CD4-positive, alpha-beta T cell treated with Interleukin-10 for 1 hour (primary cell): ENCODE measurements at regions not wholly inside any gene's neighbourhood (a gene's known extent, or its start where the extent isn't known, plus 50 kb on each side); places are given as distances from the start of the nearest gene placed in this dataset.
"Not testable (repeated sequence)": the region's sequence is repeated elsewhere in the genome, so short reads cannot be mapped to it uniquely, and the experiment has no call there.

ENCODE experiments used
- DNase-seq: peaks from one replicate; pipeline ENCODE4 v3.0.0-alpha.2; 2020

DNA sequence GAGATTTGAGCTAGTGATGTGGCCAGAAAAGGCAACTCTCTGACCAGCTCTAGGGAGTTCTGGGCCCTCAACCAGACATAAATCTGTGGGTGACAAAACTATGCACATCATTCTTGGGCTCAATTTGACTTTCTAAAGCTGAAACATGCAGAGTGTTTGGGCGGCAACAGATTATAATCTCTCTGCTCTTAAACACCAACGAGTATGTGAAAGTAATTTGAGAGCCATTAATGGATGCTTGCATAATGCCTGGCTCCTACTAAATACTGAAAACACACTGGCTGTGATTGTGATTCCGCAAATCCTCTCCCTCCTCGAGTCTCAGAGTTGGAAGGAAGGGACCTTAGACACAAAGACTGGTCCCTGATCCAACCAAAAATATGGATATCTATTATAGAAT is 186.7 kb downstream of the UACA start:
- no peak for DNase-seq

DNA sequence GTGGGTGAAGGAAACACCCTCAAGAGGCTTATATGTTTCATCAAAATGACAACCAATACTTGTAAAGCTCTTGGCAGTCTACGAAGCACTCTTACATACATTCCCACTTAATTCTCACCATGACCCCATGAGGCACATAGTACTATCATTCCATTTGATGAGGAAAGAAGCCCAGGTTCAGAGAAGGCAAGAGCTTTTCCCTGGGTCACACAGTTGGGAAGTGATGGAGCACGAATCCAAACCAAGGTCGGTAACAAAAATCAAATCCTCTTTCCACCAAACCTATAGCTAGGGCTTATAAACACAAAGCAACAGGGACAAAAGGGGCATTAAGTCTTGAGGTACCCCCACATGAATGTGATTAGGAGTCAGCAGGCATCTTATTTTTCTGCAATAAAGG is 187.1 kb downstream of the UACA start:
- DNase-seq, result no peak

DNA sequence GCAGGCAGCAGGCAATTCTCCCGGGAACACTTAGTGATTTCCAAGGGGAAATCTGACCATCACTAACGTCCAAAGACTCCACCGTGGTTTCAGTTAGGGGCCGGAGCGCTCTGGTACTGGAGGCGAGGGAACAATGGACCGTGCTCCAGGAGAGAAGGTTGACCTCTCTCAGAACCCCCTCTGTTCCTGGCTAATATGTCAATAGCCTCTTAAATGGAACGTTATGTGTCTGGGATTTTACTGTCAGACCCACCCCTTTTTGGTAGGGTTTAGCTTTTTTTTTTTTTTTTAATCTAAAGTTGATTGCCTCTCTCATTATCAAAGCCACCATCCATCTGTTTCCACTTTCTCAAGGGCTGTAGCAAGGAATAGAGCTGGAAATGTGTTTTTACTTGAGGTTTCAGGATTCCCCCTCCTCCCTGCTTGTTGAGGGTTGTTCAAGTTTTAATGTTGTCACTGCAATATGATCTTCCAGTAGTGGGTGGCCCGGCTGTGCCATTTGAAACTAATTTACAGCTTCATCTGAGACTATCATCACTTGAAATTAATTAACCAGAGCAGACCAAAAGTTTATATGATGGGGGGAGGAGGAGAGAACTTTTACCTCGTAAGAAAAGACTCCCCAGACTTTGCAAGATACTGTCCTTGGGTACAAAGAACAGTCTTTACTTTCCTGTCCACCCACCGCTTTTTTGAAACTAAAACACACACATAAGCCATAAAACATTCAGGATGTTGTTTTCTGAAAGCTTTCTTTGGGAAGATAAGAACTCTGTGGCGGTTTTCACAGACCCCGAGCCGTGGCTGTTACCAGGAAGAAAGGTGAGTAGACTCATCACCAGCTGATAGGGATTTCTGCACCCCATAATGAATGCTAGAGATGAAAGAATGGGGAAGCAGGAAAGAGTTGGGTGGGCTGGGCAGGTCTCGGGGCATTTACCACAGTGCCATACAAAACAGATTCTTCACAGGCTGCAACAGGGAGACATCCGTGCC is 187.8 kb downstream of the UACA start:
- no peak for DNase-seq

DNA sequence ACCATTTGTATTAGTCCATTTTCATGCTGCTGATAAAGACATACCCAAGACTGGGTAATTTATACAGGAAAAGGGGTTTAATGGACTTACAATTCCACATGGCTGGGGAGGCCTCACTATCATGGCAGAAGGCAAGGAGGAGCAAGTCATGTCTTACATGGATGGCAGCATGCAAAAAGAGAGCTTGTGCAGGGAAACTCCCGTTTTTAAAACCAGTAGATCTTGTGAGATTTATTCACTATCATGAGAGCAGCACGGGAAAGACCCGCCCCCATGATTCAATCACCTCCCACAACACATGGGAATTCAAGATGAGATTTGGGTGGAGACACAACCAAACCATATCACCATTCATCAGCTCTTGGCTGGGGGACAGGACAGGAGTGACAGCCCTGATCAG is 189.0 kb downstream of the UACA start:
- not testable (repeated sequence) for DNase-seq

DNA sequence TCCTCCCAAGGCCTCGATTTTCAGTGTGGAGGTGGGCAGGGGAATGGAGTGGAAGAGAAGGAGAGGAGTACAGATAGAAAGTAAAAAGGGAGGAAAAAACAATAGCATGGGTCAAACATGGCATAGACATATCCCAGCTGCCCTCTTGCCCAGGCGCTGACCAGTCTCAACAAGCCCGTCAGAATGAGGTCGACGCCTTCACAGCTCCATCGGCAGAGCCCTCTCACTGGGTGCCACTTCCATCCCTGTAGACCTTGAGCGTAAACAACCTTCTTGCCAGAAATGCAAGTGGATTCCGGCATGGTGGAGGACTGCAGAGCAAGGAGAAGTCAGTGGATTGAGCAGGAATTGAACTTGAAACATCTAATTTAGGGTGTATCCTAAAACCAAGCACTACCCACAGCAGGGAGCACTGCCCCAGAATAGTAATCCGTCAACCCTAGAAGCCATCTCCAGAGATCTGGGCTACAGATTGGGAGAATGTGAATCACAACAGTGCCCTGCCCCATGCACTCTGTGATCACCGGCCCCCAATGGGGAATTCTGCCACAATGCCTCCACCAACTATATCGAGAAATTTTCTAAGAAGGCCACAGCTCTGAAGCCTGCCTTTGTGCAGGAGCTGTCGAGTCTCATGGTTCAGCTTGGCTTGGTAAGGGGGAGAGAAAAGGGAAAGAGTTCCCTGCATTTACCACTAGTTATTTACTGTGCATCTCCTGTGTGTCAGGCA is 190.1 kb downstream of the UACA start:
- DNase-seq, result no peak

DNA sequence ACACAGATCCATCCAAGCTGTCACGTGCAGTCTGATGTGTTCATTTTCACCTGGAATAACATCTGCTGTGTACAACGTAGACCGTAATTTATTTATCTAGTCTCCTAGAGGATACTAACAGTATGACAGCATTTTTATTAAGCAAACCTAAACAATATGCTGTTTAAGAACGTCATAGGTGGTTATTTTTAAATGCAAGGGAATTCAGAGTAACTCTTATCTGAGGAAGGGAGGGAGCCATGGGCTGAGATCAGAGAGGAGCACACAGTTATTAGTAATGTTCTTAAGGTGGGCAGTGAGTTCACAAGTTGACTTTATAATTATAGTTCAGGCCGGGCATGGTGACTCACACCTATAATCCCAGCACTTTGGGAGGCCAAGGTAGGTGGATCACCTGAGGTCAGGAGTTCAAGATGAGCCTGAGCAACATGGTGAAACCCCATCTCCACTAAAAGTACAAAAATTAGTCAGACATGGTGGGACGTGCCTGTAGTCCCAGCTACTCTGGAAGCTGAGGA is 193.6 kb downstream of the UACA start:
- DNase-seq, result no peak

DNA sequence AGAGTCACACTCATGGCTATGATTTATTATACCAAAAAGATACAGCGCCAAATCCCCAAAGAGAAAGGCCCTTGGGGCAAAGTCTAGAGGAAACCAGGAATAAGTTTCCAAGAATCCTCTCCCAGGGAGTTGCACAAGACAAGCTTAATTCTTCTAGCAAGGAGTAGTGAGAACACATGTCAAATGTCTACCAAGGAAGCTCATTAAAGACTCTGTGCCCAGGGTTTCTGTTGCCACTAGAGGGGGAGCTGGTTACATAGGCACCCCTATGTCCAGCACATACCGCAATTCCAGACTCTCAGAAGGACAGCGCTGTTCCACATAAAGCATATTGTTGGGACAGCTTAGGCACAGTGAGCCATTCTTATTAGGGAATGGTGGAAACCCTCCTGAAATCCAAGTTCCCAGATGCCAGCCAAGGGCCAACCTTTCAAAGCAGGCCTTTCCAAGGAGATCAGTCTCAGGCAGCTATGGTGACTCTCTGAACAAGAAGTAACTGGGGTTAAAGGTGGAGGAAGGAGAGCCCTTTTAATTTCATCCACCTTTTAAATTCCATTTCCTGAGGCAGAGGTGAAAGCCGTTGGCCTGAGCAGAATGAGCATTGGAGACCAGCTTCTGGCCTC is 194.2 kb downstream of the UACA start:
- no peak for DNase-seq

DNA sequence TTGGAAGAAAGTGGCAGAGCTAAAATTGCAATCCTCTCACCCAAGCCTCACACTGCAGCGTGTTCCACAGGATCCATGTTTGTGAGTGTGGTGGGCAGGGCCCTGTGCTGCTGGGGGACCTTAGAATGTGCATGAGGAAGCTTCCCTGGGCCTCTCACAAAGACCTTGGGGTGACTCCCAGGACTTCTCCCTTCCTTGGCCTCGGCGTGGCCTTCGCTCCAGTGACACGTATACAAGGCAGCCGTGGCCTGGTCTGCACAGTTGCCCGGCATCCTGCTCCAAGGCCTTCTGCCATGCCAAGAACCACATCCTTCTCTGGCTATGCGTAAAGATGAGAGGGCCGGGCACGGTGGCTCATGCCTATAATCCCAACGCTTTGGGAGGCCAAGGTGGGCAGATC is 196.4 kb downstream of the UACA start:
- no peak for DNase-seq

DNA sequence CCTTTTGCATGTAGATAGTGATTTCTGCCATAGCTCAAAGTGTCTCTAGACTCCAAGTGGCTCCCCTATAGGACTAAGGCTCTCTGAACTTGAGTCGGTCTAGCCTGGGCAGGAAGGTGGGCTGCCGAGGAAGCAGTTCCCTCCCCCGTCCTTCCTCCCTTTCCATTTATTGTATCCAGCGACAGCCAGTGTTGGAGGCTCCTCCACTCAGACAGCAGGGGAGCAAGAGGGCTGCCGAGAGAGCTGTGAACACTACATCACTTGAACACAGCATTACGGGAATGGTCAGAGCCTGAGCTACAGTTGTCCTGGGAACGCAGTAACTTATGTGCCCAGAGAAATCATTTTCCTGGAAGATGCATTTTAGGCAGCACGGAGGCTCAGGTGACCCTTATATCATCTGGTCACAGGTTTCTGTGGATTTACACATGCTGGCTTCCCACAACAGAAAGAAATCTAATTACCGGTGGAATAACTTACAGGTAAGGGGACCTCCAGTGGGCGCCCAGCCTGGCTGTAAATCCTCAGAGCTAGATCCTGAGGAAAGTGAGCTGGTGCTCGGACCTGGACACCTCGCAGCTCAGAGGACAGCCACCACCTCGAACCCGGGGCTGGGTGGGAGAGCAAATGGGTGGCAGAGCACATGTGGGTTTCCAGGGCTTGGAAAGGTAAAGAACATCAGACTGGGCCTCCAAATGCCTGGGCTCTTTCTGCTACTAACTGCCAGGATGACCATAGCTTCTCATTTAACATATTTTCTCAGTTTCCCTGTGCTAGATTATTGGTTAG is 197.1 kb downstream of the UACA start:
- no peak for DNase-seq

DNA sequence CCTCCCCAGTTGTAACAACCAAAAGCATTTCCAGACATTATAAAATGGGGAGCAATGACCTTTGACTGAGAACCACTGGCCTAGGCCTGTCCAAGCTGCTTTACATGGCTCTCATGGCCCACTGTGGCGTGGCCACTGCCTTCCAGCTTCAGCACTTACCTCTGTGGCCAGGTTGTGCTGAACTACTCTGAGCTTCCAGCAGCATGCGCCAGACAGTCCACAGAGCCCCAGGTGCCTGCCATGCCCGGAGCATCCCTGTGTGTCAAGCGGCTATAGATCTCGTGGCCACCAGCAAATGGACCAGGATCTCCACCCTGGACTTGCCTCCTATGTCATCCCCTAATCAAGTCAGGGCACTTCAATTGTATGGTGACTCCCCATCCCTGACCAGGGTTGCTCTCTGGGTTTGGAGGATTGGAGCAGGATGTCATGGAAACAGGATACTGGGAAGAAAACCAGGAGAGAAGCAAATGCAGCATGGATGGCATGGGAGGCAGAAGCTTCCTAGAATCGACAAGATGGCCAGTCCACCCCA is 199.7 kb downstream of the UACA start:
- DNase-seq, result no peak

DNA sequence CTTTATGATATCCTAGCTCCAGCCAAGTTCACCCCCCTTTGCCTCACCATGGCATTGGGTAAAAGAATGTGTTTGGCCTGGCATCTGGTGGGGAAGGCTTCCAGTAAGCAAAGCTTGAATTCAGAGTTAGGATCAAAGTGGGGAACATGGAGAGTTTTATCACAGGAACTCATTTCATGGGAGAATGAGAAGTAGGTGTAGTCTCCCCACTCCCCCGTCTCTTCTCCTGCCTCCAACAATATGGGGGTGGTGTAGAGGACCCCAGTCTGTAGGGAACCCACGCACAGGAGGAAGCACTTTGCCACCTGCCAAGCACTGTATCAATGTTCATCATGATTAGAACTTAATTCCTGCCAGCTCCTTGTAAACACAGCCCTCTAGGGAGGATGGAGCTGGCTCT is 200.5 kb downstream of the UACA start:
- DNase-seq, result no peak

DNA sequence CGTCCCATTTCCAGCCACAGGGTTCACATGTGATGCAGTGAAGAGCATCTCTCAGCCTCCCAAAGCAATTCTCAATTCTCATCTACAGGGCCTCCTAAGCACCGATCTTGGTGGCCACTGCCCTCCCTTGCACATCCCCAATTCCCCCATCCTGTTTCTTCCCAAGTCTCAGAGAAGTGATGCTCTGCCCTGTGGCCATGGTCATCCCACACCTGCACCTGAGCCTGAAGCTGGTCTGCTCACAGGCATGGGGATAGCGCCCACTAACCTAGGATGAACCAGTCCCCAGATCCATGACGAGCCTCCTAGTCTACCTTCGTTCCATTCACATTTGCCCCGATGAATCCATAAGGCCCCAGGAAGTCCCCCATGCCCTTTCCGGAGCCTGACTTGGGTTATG is 201.5 kb downstream of the UACA start:
- no peak for DNase-seq

DNA sequence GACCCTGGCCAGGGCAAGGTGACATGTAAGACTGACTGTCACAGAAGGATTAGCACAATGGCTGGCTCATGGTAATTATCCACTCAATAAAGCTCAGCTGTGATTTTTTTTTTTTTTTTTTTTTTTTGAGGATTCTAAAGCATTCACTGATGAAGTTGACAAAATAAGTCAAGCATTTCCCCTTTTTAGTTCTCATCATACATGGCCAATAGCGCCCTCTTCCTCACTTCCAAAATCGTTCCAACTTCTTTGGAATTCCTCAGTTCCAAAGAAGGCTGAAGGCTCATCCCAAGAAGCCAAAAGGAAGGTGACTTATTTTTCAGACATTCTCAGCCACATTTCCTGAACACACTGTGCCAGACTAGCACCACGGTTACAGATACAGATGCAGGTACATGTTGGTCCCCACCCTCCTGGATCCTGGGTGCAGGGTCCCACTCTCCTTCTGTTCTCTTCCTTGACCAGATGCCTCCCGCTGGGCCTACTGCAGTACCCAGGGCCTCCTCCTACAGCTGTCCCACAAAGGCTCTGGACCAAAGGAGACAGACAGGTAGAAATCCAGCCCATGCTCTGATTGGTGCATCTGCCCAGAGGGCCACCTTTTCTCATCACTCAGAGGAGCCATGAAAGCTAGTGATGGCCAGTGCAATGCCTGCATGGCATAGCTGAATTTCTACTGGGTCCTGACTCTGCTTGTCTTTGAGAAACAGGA is 202.6 kb downstream of the UACA start:
- no peak for DNase-seq

DNA sequence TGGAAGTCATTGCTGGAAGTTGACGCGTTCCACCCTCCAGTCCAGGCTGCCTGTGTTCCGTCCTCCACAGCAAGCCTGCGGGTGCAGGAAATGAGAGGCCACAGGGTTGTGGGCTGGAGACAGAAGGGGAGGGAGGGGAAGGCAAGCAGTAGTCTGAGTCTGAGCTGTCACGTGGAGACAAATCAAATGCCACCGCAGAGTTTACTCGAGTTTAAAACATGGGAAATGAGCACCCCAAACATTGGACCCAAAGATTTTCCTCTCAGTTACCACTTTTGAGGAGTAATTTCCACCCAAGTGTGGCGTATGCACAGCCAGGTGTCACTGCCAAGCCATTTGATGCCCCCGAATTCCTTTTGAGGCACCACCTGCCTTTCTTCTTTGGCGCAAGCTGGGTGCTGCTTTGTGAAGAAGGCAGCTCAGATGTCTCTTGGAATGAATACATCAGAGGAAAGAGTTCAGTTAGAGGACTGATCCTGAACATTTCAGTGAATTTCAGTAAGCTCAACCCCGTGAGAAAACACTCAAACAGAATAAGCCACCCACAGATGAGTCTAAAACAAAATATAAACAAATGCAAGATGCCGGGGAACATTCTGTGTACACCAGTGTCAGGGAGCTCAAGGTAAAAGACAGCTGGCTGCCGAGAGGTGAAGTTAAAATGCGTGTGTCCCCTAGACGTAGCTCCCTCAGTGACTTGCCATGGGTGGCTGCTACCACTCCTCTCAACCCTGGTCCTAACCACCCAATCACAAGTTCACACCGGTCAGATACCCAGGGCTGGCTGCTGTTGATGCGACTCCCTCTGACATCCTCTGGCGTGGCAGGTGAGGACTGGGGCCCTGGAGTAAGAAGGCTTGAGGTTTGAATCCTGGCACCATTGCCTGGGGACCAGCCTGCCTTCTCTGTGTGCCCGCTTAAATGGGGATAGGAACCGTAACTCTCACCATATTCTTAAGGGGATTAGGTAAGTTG is 203.8 kb downstream of the UACA start:
- DNase-seq, result peak; percentile 69

DNA sequence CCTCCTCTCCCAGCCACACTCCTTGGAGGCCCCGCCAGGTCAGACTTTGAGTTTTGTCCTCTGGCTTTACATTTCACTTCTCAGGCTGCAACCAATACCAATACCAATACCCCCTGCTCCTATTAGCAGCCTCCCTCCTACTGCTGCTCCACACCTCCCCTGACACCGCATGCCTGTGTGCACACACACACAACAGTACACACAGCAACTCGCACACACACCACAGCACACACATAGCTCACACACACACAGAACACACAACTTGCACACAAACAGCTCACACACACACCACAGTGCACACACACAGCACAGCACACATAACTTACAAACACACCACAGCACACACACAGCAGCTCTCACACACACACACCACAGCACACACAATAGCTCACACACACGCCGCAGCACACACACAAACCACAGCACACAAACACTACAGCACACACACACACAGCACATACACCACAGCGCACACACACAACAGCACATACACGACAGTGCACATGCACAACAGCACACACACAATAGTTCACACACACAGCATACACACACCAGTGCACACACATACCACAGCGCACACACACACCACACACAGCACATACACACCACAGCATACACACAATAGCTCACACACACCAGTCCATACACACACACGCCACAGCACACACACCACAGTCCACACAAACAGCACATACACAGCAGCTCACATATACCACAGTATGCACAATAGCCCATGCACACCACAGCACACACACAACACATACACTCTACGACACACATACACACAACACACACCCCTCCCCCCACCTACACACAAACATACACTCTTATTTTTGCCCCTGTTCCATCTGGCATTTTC is 204.7 kb downstream of the UACA start:
- DNase-seq, result no peak

DNA sequence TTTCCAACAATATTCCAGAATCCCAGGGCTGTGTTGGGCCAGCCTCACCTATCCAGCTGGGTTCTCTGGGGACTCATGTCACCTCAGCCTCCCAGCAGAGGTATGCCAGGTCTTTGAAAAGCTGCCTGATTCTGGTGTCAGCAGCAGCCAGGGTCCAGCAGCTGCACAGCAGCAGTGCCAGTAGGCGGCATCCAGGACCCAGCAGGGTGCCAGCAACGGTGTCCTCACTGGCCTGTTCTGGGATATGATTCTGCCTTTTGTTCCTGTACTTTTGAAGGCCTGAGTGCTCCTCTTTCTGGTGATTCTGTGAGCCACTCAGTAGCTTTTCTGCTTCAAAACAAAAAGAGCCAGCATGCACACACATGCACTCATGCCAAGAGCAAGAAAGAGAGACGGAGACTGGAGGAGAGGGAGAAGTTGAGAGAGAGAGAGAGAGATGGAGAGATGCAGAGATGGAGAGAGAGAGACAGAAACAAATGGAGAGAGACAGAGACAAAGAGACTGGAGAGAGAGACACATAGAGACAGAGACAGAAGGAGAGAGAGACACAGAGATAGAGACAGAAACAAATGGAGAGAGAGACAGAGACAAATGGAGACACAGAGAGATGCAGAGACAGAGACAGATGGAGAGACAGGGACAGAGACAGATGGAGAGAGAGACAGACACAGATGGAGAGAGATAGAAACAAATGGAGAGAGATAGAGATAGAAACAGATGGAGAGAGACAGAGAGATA is 205.7 kb downstream of the UACA start:
- DNase-seq, result no peak

DNA sequence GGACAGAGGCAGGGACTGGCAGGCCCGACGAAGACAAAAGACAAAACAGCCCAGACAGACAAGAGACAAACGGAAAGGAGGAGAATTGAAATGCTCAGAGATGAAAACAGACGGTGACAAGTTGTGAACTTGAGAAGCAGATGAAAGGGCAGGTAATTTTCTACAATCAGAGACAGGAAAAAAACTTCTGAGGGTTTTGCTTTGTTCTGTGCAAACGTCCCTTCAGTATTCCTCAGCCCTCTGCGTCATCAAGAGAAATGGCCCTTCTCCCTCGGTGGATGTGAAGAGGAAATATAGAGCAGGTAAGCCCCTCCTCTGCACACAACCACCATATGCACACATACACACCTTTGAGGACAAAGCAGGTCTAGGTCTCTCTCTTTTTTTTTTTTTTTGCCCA is 206.6 kb downstream of the UACA start:
- DNase-seq, result no peak

DNA sequence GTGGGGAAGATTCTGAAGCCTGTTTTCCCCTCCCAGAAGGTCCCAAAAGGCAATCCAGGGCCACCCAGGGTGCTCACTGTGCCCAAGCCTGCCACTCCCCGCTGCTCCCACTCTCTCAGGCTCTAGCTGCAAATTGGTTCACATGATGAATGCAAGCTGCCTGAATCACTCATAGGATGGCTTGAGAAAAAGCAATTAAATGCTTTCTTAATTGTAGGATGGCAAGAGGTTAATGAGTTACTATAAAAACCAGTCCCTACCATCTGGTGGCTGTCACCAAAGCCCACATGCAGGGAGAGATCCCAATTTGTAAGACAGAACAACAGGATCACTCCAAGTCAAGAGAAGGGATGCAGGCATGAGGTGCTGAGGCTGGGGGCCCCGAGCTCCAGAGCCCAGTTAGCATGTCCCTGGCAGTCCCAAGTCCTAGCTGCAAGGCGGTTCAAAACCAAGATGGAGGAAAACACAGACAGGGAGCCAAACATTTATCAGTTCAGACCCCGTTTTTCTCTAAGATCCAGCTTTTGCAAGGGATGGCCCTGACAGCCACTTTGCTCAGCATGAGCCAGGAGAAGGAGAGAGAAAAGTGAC is 207.1 kb downstream of the UACA start:
- DNase-seq, result no peak
